ENCODE measurements at regions not wholly inside any gene's neighbourhood (a gene's known extent, or its start where the extent isn't known, plus 50 kb on each side); places are given as distances from the start of the nearest gene placed in this dataset.

GRCh38 chr4:41475402-41475801 is 62.6 kb upstream of the LIMCH1 start:
- no peak overlapping the region for H3K27ac ChIP-seq (ENCODE audit: control insufficient read depth, insufficient read depth)
- no peaks in the 10 kb centered on the region for H4K20me1 ChIP-seq (ENCODE audit: control insufficient read depth, insufficient read depth)
- no peak overlapping the region for H3K9ac ChIP-seq (ENCODE audit: control insufficient read depth, insufficient read depth, low read length)
- ATAC-seq (no peak), DNase-seq (ENCODE audit: low read depth, low spot score) (no peak), FAIRE-seq (no peak)
- no peak overlapping the region for H3K4me3 ChIP-seq
- no peaks in the 10 kb centered on the region for H3K36me3 ChIP-seq (ENCODE audit: control insufficient read depth in 2 of 2, insufficient read depth in 2 of 2, low read length in 1 of 2)
- intact Hi-C loops (cut with micrococcal nuclease; ENCODE audit: unreplicated experiment) (no loop called here), in situ Hi-C loops (cut with MboI) (no loop called here)
- H2AFZ ChIP-seq (ENCODE audit: control insufficient read depth, low read depth, low read length), result no peak overlapping the region
- CTCF ChIA-PET, result no interaction called here
- TF ChIP-seq IRF4 (IDR thresholded peaks at IDR 0.05; ENCODE audit: low read depth, low read length) (no peak), ZNF622 (IDR thresholded peaks at IDR 0.05) (no peak), NRF1 (conservative IDR thresholded peaks at IDR 0.05; ENCODE audit: low read depth, low read length) (no peak), PAX8 (IDR thresholded peaks at IDR 0.05) (no peak), SP1 (IDR thresholded peaks at IDR 0.05; ENCODE audit: low read depth, low read length) (no peak), E2F8 (IDR thresholded peaks at IDR 0.05; ENCODE audit: low read depth, partially characterized antibody) (no peak), CBX5 (IDR thresholded peaks at IDR 0.05; ENCODE audit: low read depth) (no peak), ATF7 (IDR thresholded peaks at IDR 0.05; ENCODE audit: low read depth) (no peak)
- RAD21 ChIA-PET (ENCODE audit: unreplicated experiment), result no interaction called here
- BruUV-seq (replicated peaks), result no TSS peak
- no peaks in the 10 kb centered on the region for H3K4me1 ChIP-seq (ENCODE audit: control insufficient read depth, insufficient read depth, low read length)
- no peaks in the 10 kb centered on the region for H3K27me3 ChIP-seq (replicated peaks in 1 of 2; ENCODE audit: control insufficient read depth in 2 of 2, insufficient read depth in 2 of 2, low read length in 1 of 2)
- H3K4me2 ChIP-seq (ENCODE audit: control insufficient read depth, insufficient read depth), result no peak overlapping the region
- SMC1A ChIA-PET (ENCODE audit: uncharacterized antibody, unreplicated experiment), result no interaction called here
- no peaks in the 10 kb centered on the region for H3K79me2 ChIP-seq (ENCODE audit: control insufficient read depth, insufficient read depth, low read length)
- 0% methylated on average over 1 of the region's 1 CpG for WGBS (ENCODE audit: insufficient coverage, insufficient replicate concordance, low lambda C conversion rate, missing lambda C conversion rate)
- H3K9me3 ChIP-seq (replicated peaks; ENCODE audit: control insufficient read depth, insufficient read depth, low read length), result no peaks in the 10 kb centered on the region
- POLR2A ChIA-PET, result no interaction called here
